ENCODE measurements at regions not wholly inside any gene's neighbourhood (a gene's known extent, or its start where the extent isn't known, plus 50 kb on each side); places are given as distances from the start of the nearest gene placed in this dataset.

DNA sequence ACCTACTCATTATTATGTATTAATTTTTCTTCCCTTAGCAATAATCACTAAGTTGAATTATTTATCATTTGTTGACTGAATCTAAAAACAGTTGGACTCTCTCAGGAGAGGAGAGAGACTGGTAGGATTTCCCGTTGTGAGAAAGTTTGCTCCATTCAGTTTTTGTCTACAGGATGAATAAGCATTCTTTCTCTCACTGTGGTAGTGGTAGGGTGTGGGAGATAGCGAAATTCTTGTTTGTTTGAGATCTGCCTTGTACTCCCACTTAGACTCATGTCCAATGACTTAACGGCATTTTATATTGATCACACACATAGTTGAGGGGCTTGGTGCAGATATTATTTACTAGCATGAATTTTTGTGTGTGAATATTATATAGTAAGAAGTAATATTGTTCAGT, 421.0 kb upstream of the PDE3A start:
- Histone ChIP-seq H2BK20ac (ENCODE audit: low read depth, low read length) (peak overlapping the region; percentile 18; the same call in 1 of the 2 replicates), H3K27ac (ENCODE audit: insufficient read depth, low read length) (no peak overlapping the region), H3K79me1 (ENCODE audit: low read depth in 1 of 2, low read length in 2 of 2) (no peaks in the 10 kb centered on the region), H3K4ac (ENCODE audit: low read depth, low read length) (no peak overlapping the region), H3K4me1 (ENCODE audit: control insufficient read depth, insufficient read depth, low read length) (peaks cover 4% of the 10 kb centered on the region; the same call in 1 of the 2 replicates), H3K9ac (ENCODE audit: low read depth, low read length) (no peak overlapping the region), H3K36me3 (ENCODE audit: control insufficient read depth, insufficient read depth, low read length) (no peaks in the 10 kb centered on the region), H2AK5ac (ENCODE audit: low read depth, low read length) (peak overlapping the region; percentile 35; the same call in 1 of the 2 replicates), H3K56ac (ENCODE audit: extremely low read depth, insufficient read depth, low read length) (no peak overlapping the region), H3K9me1 (ENCODE audit: insufficient read depth, low read length) (no peaks in the 10 kb centered on the region), H3K4me2 (ENCODE audit: low read depth, low read length) (no peak overlapping the region), H4K8ac (ENCODE audit: low read depth in 2 of 2, low read length in 2 of 2) (peak overlapping the region; percentile 5 to 6; a peak in 3 of 4 replicates), H2AK9ac (replicated peaks; ENCODE audit: low read depth, low read length, poor library complexity) (no peak overlapping the region), H3K27me3 (ENCODE audit: control insufficient read depth, insufficient read depth, low read length) (no peaks in the 10 kb centered on the region), H3K4me3 (ENCODE audit: insufficient read depth, low read depth, low read length) (no peak overlapping the region), H3K23ac (ENCODE audit: low read depth, low read length) (peak overlapping the region; percentile 2; the same call in 1 of the 2 replicates), H3K9me3 (ENCODE audit: control insufficient read depth, insufficient read depth, low read length) (no peaks in the 10 kb centered on the region), H2BK5ac (ENCODE audit: low read depth, low read length, poor library complexity, severe bottlenecking) (peak overlapping the region; percentile 79), H4K20me1 (ENCODE audit: insufficient read depth, low read length) (no peaks in the 10 kb centered on the region), H4K91ac (ENCODE audit: insufficient read depth, low read depth, low read length) (no peak overlapping the region), H4K5ac (ENCODE audit: low read depth, low read length) (peak overlapping the region; percentile 66; the same call in 1 of the 2 replicates), H3K18ac (ENCODE audit: low read depth, low read length) (peak overlapping the region; percentile 58; the same call in 1 of the 2 replicates), H3K14ac (replicated peaks; ENCODE audit: low read depth, low read length) (no peak overlapping the region), H2BK120ac (ENCODE audit: low read depth, low read length) (peak overlapping the region; percentile 5; the same call in 1 of the 2 replicates), H2AFZ (replicated peaks; ENCODE audit: low read length, poor library complexity) (no peak overlapping the region), H2BK15ac (ENCODE audit: low read depth, low read length) (peak overlapping the region; percentile 38; the same call in 2 of the 3 replicates)
- no TSS peak for BruUV-seq (replicated peaks)
- ATAC-seq (ENCODE audit: low read depth) (no peak), DNase-seq (no peak)
- POLR2A ChIA-PET (ENCODE audit: unreplicated experiment) = no interaction called here
- CTCF ChIA-PET = no interaction called here
- dilution Hi-C loops (cut with HindIII; ENCODE audit: low sequenced_read_pairs, unreplicated experiment) = no loop called here
- in situ Hi-C loops (cut with MboI; ENCODE audit: low sequenced_read_pairs) = no loop called here
- TF ChIP-seq MXI1 (IDR thresholded peaks at IDR 0.05; ENCODE audit: borderline replicate concordance, low read depth, low read length) = no peak
- WGBS, 2 experiments (ENCODE audit: extremely low coverage in 2 of 2, insufficient read length in 1 of 2) = no CpG with 5 or more reads among the region's 3 CpGs
- intact Hi-C loops (cut with micrococcal nuclease) = no loop called here
